Neuronal stem cell (in vitro differentiated cells): ENCODE measurements at regions not wholly inside any gene's neighbourhood (a gene's known extent, or its start where the extent isn't known, plus 50 kb on each side); places are given as distances from the start of the nearest gene placed in this dataset.

Experiments used
- DNase-seq: peaks from one replicate; pipeline ENCODE4 v3.0.0-alpha.2; 2013; ENCODE audit warnings: low spot score
- H2AFZ ChIP-seq: one replicate; pipeline ENCODE4 v1.6.1; 2013; ENCODE audit warnings: mild to moderate bottlenecking, low read length, inconsistent platforms
- H2AK5ac ChIP-seq: 2 replicates; pipeline ENCODE4 v1.6.1; 2013; ENCODE audit warnings: low read depth, mild to moderate bottlenecking, inconsistent platforms, low read length, moderate library complexity, mixed read lengths
- H2BK120ac ChIP-seq: 2 replicates; pipeline ENCODE4 v1.6.1; 2013; ENCODE audit warnings: low read depth, mild to moderate bottlenecking, inconsistent platforms, low read length, moderate library complexity, mixed read lengths
- H2BK12ac ChIP-seq: one replicate; pipeline ENCODE4 v1.6.1; 2013; ENCODE audit warnings: low read length, inconsistent platforms
- H2BK15ac ChIP-seq: 2 replicates; pipeline ENCODE4 v1.6.1; 2013; ENCODE audit warnings: mild to moderate bottlenecking, low read length, inconsistent platforms, mixed read lengths
- H2BK5ac ChIP-seq: one replicate; pipeline ENCODE4 v1.6.1; 2013; ENCODE audit warnings: inconsistent platforms, mild to moderate bottlenecking, low read length, moderate library complexity
- H3K14ac ChIP-seq: one replicate; pipeline ENCODE4 v1.6.1; 2013; ENCODE audit warnings: low read length, inconsistent platforms
- H3K18ac ChIP-seq: 2 replicates; pipeline ENCODE4 v1.6.1; 2013; ENCODE audit warnings: low read length, inconsistent platforms
- H3K23ac ChIP-seq: 2 replicates; pipeline ENCODE4 v1.6.1; 2013; ENCODE audit warnings: low read depth, mild to moderate bottlenecking, mixed read lengths, low read length, inconsistent platforms; ENCODE audit not compliant: poor library complexity
- H3K27ac ChIP-seq: replicated peaks from 3 replicates; pipeline ENCODE4 v1.5.1; 2013; ENCODE audit warnings: low read length, inconsistent platforms
- H3K27me3 ChIP-seq, 3 experiments: 2 replicates each; pipeline ENCODE4 v1.6.1; 2013; ENCODE audit warnings: low read length in 3 of 3, mild to moderate bottlenecking in 2 of 3, inconsistent platforms in 1 of 3, low read depth in 1 of 3, mixed read lengths in 1 of 3, moderate library complexity in 1 of 3; ENCODE audit not compliant: control insufficient read depth in 3 of 3, insufficient read depth in 3 of 3
- H3K36me3 ChIP-seq, 2 donors: replicated peaks in 1 of 2; 2 replicates each; pipeline ENCODE4 v1.6.1; 2013; ENCODE audit warnings: low read length in 2 of 2; ENCODE audit not compliant: control insufficient read depth in 2 of 2, insufficient read depth in 2 of 2
- H3K4ac ChIP-seq: 2 replicates; pipeline ENCODE4 v1.6.1; 2013; ENCODE audit warnings: inconsistent platforms, mild to moderate bottlenecking, low read length, moderate library complexity
- H3K4me1 ChIP-seq, 2 donors: 1 replicate in 1 of 2; 2 replicates in 1 of 2; pipeline ENCODE4 v1.6.1; 2013; ENCODE audit warnings: low read length in 2 of 2, low read depth in 1 of 2; ENCODE audit not compliant: control insufficient read depth in 2 of 2, insufficient read depth in 1 of 2
- H3K4me2 ChIP-seq: one replicate; pipeline ENCODE4 v1.6.1; 2013; ENCODE audit warnings: mild to moderate bottlenecking, low read length, inconsistent platforms; ENCODE audit not compliant: insufficient read depth, poor library complexity, severe bottlenecking
- H3K4me3 ChIP-seq, 2 donors: 2 replicates each; pipeline ENCODE4 v1.5.1; 2013; ENCODE audit warnings: low read length in 2 of 2, mild to moderate bottlenecking in 2 of 2, inconsistent platforms in 1 of 2, moderate library complexity in 1 of 2
- H3K79me1 ChIP-seq: one replicate; pipeline ENCODE4 v1.6.1; 2013; ENCODE audit warnings: low read depth, mild to moderate bottlenecking, inconsistent platforms, low read length, moderate library complexity
- H3K9ac ChIP-seq: one replicate; pipeline ENCODE4 v1.6.1; 2013; ENCODE audit warnings: mild to moderate bottlenecking, low read depth, low read length, inconsistent platforms; ENCODE audit not compliant: poor library complexity
- H3K9me3 ChIP-seq, 2 donors: replicated peaks in 1 of 2; 2 replicates each; pipeline versions ENCODE3 to v1.6.1; 2013; ENCODE audit warnings: low read length in 2 of 2, mild to moderate bottlenecking in 2 of 2, inconsistent platforms in 1 of 2, low read depth in 1 of 2, mixed read lengths in 1 of 2, moderate library complexity in 1 of 2; ENCODE audit not compliant: control insufficient read depth in 2 of 2, insufficient read depth in 1 of 2
- H4K8ac ChIP-seq: one replicate; pipeline ENCODE4 v1.6.1; 2013; ENCODE audit warnings: low read depth, mild to moderate bottlenecking, inconsistent platforms, low read length, moderate library complexity
- H4K91ac ChIP-seq: one replicate; pipeline ENCODE4 v1.6.1; 2013; ENCODE audit warnings: low read length, low read depth, mild to moderate bottlenecking, inconsistent platforms; ENCODE audit not compliant: poor library complexity
- WGBS, 2 donors: extraction: QIAGEN DNeasy Blood & Tissue Kit; methylation state at CpG; one replicate each; pipeline ENCODE4 v1.1.7; 2013; ENCODE audit warnings: missing lambda C conversion rate in 2 of 2, mixed read lengths in 1 of 2; ENCODE audit not compliant: insufficient read length in 2 of 2, insufficient replicate concordance in 1 of 2; ENCODE audit errors: extremely low coverage in 2 of 2; 5-methylcytosine and 5-hydroxymethylcytosine counted together

DNA sequence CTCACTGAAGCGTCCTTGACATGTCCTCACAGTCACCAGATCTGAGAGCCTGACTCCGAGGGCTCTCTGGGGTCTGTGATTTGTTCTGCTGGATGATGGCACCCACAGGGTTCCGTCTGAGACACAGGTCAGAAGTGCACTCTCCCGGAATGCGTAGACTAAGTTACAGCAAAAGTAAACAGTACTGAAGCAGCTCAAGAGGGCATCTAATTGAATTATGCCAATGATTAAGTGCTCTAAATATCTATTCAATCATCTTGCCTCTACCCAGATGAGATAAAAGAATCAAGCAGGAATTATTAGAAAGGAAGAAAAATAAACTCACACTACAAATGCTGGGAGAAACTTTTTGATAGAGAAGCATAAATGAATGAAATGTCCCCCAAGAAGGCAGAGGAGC, 544.1 kb downstream of the SOX11 start:
- Histone ChIP-seq H2AK5ac (no peak overlapping the region), H3K9me3 (peaks cover 0 to 10% of the 10 kb centered on the region in 2 donors), H3K23ac (no peak overlapping the region), H3K27ac (no peak overlapping the region), H3K4me2 (no peak overlapping the region), H3K18ac (no peak overlapping the region), H2BK12ac (no peak overlapping the region), H2BK15ac (no peak overlapping the region), H2BK5ac (no peak overlapping the region), H2AFZ (no peak overlapping the region), H3K4me1 (peaks cover 0 to 8% of the 10 kb centered on the region in 2 donors), H3K27me3 (no peaks in the 10 kb centered on the region), H3K9ac (no peak overlapping the region), H3K14ac (no peak overlapping the region), H4K8ac (no peak overlapping the region), H3K79me1 (no peaks in the 10 kb centered on the region), H3K36me3 (no peaks in the 10 kb centered on the region), H3K4me3 (no peak overlapping the region), H3K4ac (no peak overlapping the region), H4K91ac (no peak overlapping the region), H2BK120ac (no peak overlapping the region)
- no CpG with 5 or more reads among the region's 5 CpGs for WGBS, 2 donors
- DNase-seq = no peak

DNA sequence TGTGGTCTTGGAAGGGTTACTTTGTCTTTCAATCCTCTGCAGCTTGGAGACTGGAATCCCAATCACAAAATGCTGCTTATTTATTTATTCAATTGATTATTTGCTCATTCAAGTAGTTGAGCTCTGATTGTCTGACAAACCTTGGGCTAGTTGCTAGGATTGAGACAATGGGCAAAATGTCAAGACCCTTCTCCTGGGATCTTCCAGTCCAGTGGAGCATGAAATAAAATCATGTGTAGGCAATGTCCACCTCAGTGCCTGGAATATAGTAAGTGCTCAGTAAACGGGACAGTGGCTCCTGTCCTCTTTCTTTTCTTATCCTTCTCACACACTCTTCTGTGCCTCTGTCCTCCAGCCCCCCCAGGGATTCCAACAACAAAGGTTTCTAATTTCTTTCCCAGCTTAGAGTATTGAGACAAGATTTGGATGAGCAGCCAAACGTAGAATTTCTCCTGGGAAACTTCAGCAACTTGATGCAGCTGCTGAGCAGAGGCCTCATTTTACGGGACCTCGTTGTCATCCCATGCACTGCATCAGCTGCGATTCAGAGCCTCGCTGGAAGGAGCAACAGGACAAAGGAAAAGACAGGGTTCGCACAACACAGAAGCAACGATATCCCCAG, 545.0 kb downstream of the SOX11 start:
- Histone ChIP-seq H2BK15ac (no peak overlapping the region), H3K18ac (no peak overlapping the region), H3K4me3 (no peak overlapping the region), H3K4me1 (peaks cover 0 to 8% of the 10 kb centered on the region in 2 donors), H2AK5ac (no peak overlapping the region), H4K8ac (no peak overlapping the region), H3K9me3 (peaks cover 0 to 10% of the 10 kb centered on the region in 2 donors), H3K4ac (no peak overlapping the region), H2BK5ac (no peak overlapping the region), H3K36me3 (no peaks in the 10 kb centered on the region), H2BK12ac (no peak overlapping the region), H3K9ac (no peak overlapping the region), H4K91ac (no peak overlapping the region), H3K4me2 (no peak overlapping the region), H2BK120ac (no peak overlapping the region), H3K27me3 (no peaks in the 10 kb centered on the region), H3K27ac (no peak overlapping the region), H2AFZ (no peak overlapping the region), H3K14ac (no peak overlapping the region), H3K23ac (no peak overlapping the region), H3K79me1 (no peaks in the 10 kb centered on the region)
- DNase-seq = no peak
- WGBS, 2 donors = no CpG with 5 or more reads among the region's 8 CpGs

DNA sequence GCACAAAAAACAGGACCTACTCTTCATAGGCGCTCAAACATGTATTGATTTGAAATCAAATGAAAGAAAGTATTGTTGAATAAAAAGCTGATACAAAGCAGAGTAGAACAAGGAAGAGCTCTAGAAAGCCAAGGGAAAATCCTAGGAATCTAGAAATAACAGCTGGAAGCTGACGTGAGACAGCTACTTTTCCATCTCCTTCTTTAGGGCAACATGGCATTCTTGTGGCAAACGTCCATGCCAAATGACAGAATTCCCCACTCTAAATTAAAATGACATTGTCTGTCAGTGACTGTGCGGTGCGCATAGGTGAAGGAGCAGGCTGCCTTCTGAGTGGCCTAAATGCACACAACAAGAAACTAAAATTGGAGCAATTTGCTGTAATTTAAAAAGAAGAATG, 557.4 kb downstream of the SOX11 start:
- no peak for DNase-seq
- H3K23ac ChIP-seq = no peak overlapping the region
- H4K8ac ChIP-seq = no peak overlapping the region
- H2BK15ac ChIP-seq = no peak overlapping the region
- H3K4me2 ChIP-seq = no peak overlapping the region
- H3K9ac ChIP-seq = no peak overlapping the region
- peaks cover 2% of the 10 kb centered on the region in 2 donors for H3K9me3 ChIP-seq
- H2BK5ac ChIP-seq = no peak overlapping the region
- no peaks in the 10 kb centered on the region for H3K36me3 ChIP-seq
- H4K91ac ChIP-seq = no peak overlapping the region
- H3K4ac ChIP-seq = no peak overlapping the region
- no peak overlapping the region for H3K18ac ChIP-seq
- no peak overlapping the region for H2AK5ac ChIP-seq
- no peaks in the 10 kb centered on the region for H3K27me3 ChIP-seq
- no peak overlapping the region for H3K4me3 ChIP-seq
- no CpG with 5 or more reads among the region's 5 CpGs for WGBS, 2 donors
- no peak overlapping the region for H2BK12ac ChIP-seq
- peaks cover 0 to 2% of the 10 kb centered on the region in 2 donors for H3K4me1 ChIP-seq
- H3K27ac ChIP-seq = no peak overlapping the region
- no peaks in the 10 kb centered on the region for H3K79me1 ChIP-seq
- H2AFZ ChIP-seq = no peak overlapping the region
- no peak overlapping the region for H2BK120ac ChIP-seq
- no peak overlapping the region for H3K14ac ChIP-seq

DNA sequence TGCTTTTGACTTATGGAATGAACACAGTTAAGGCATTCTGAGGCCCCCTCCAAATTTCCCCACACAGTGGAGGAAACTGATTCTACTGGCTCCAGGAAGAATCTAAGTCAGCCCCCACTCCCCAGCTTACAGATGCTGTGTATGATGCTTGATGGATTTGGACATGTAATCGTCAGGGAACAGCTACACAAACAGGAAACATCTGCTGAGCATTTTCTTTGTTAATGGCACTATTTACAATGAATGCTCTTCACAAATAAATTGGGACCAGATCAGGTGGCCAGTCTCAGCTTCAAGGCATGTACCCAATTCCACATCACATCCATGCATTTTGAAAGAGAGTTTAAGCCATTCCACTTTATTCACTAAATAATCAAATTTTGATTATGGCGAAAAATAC, 562.3 kb downstream of the SOX11 start:
- WGBS, 2 donors = no CpG with 5 or more reads among the region's 2 CpGs
- Histone ChIP-seq H3K27ac (no peak overlapping the region), H2BK5ac (no peak overlapping the region), H3K4me1 (peaks cover 2 to 4% of the 10 kb centered on the region in 2 donors), H3K14ac (no peak overlapping the region), H4K91ac (no peak overlapping the region), H3K36me3 (no peaks in the 10 kb centered on the region), H2AFZ (no peak overlapping the region), H3K23ac (no peak overlapping the region), H2BK120ac (no peak overlapping the region), H3K18ac (no peak overlapping the region), H3K4ac (no peak overlapping the region), H3K9me3 (peaks cover 0 to 2% of the 10 kb centered on the region in 2 donors), H3K79me1 (no peaks in the 10 kb centered on the region), H3K4me2 (no peak overlapping the region), H4K8ac (no peak overlapping the region), H3K4me3 (no peak overlapping the region), H3K9ac (no peak overlapping the region), H3K27me3 (no peaks in the 10 kb centered on the region), H2BK12ac (no peak overlapping the region), H2BK15ac (no peak overlapping the region), H2AK5ac (no peak overlapping the region)
- DNase-seq = no peak
